ENCODE measurements at regions not wholly inside any gene's neighbourhood (a gene's known extent, or its start where the extent isn't known, plus 50 kb on each side); places are given as distances from the start of the nearest gene placed in this dataset.

- intact Hi-C loops (cut with DNase I): loop anchor here in 1 of 2 donors (10.0 kb wide), 1 partner anchor 571 kb away; the partner anchor contains the start of gene IRS1
- Histone ChIP-seq H3K4me1 (replicated peaks in 1 of 2) (no peaks in the 10 kb centered on the region), H3K36me3 (replicated peaks in 1 of 2) (no peaks in the 10 kb centered on the region), H3K9me3 (replicated peaks in 1 of 3) (no peaks in the 10 kb centered on the region), H3K27me3 (no peaks in the 10 kb centered on the region), H3K4me3 (no peak overlapping the region), H3K27ac (no peak overlapping the region)
- 86 to 95% (median 92%) methylated on average over 2 of the region's 2 CpGs for WGBS, 4 donors
- TF ChIP-seq POLR2A (IDR thresholded peaks at IDR 0.05) (no peak), CTCF (IDR thresholded peaks at IDR 0.05) (no peak)
- DNase-seq: no peak
Observed at GRCh38 chr2:226223704-226224103, 575.9 kb downstream of the IRS1 start.

GRCh38 chr2:226220511-226220910 lies 579.1 kb downstream of the IRS1 start:
- Histone ChIP-seq H3K27me3 (no peaks in the 10 kb centered on the region), H3K27ac (no peak overlapping the region), H3K9me3 (replicated peaks in 1 of 3) (no peaks in the 10 kb centered on the region), H3K36me3 (replicated peaks in 1 of 2) (no peaks in the 10 kb centered on the region), H3K4me3 (no peak overlapping the region), H3K4me1 (replicated peaks in 1 of 2) (no peaks in the 10 kb centered on the region)
- TF ChIP-seq POLR2A (IDR thresholded peaks at IDR 0.05) (no peak), CTCF (IDR thresholded peaks at IDR 0.05) (no peak)
- no peak for DNase-seq
- intact Hi-C loops (cut with DNase I): loop anchor here in 1 of 2 donors (10.0 kb wide), 1 partner anchor 574 kb away; the partner anchor contains the start of gene IRS1
- WGBS, 4 donors: 80 to 85% (median 84%) methylated on average over 3 of the region's 3 CpGs

- 71 to 81% (median 80%) methylated on average over 1 of the region's 1 CpG for WGBS, 4 donors
Observed at GRCh38 chr2:226217191-226217590, 582.4 kb downstream of the IRS1 start.

GRCh38 chr2:226216575-226216974 lies 583.0 kb downstream of the IRS1 start:
- WGBS, 4 donors: 93 to 97% (median 95%) methylated on average over 6 of the region's 6 CpGs
- H3K27me3 ChIP-seq: no peaks in the 10 kb centered on the region
- H3K36me3 ChIP-seq (replicated peaks in 1 of 2): no peaks in the 10 kb centered on the region
- no peak overlapping the region for H3K27ac ChIP-seq
- H3K4me3 ChIP-seq: no peak overlapping the region
- TF ChIP-seq POLR2A (IDR thresholded peaks at IDR 0.05): no peak
- no peak for TF ChIP-seq CTCF (IDR thresholded peaks at IDR 0.05)
- intact Hi-C loops (cut with DNase I): loop anchor here in 1 of 2 donors (10.0 kb wide), 1 partner anchor 578 kb away; the partner anchor contains the start of gene IRS1
- H3K4me1 ChIP-seq (replicated peaks in 1 of 2): peaks cover 0 to 4% of the 10 kb centered on the region in 2 donors
- H3K9me3 ChIP-seq (replicated peaks in 1 of 3): no peaks in the 10 kb centered on the region
- no peak for DNase-seq

More at GRCh38 chr2:226217191-226217590, 582.4 kb downstream of the IRS1 start:
- H3K27me3 ChIP-seq: no peaks in the 10 kb centered on the region
- no peak for DNase-seq
- H3K4me3 ChIP-seq: no peak overlapping the region
- TF ChIP-seq POLR2A (IDR thresholded peaks at IDR 0.05) (no peak), CTCF (IDR thresholded peaks at IDR 0.05) (no peak)
- no peaks in the 10 kb centered on the region for H3K4me1 ChIP-seq (replicated peaks in 1 of 2)
- H3K9me3 ChIP-seq (replicated peaks in 1 of 3): no peaks in the 10 kb centered on the region
- no peak overlapping the region for H3K27ac ChIP-seq
- intact Hi-C loops (cut with DNase I): loop anchor here in 1 of 2 donors (10.0 kb wide), 1 partner anchor 578 kb away; the partner anchor contains the start of gene IRS1
- no peaks in the 10 kb centered on the region for H3K36me3 ChIP-seq (replicated peaks in 1 of 2)
